HEK293 (cell line): ENCODE measurements at regions not wholly inside any gene's neighbourhood (a gene's known extent, or its start where the extent isn't known, plus 50 kb on each side); places are given as distances from the start of the nearest gene placed in this dataset.

Experiments
- CTCF ChIA-PET: fragments of 350-600 bp; formaldehyde crosslinking; extraction: SDS; loops from one replicate; lab custom pipeline; 2021; ENCODE audit warnings: antibody characterized with exemption; lab: Yijun Ruan, JAX
- POLR2A ChIA-PET: fragments of 300-600 bp; formaldehyde crosslinking; extraction: SDS; loops from one replicate; lab custom pipeline; 2020; ENCODE audit warnings: antibody characterized with exemption, inconsistent platforms; lab: Yijun Ruan, JAX
- H3K27ac ChIP-seq: fragments of 200-500 bp; sonication (Bioruptor generic); 2 replicates; pipeline ENCODE4 v1.5.1; 2014; ENCODE audit warnings: low read depth, low read length, control low read depth, inconsistent platforms; ENCODE audit errors: extremely low read depth
- H3K36me3 ChIP-seq, 2 experiments: fragments of 200-500 bp in 1 of 2; sonication (Bioruptor generic) in 1 of 2; 1 replicate in 1 of 2; 2 replicates in 1 of 2; pipeline ENCODE4 v1.5.1; 2014 to 2017; ENCODE audit warnings: inconsistent platforms in 2 of 2, low read length in 2 of 2; ENCODE audit not compliant: control insufficient read depth in 2 of 2, insufficient read depth in 1 of 2
- H3K4me1 ChIP-seq: fragments of 200-500 bp; sonication (Bioruptor generic); 2 replicates; pipeline ENCODE4 v1.5.1; 2014; ENCODE audit warnings: mild to moderate bottlenecking, low read length, inconsistent platforms; ENCODE audit not compliant: control insufficient read depth, insufficient read depth
- H3K4me3 ChIP-seq: 2 replicates; pipeline ENCODE4 v1.5.1; 2011; ENCODE audit warnings: low read depth, mild to moderate bottlenecking, control low read depth, low read length, moderate library complexity
- H3K9me3 ChIP-seq: fragments of 200-500 bp; sonication (Bioruptor generic); 2 replicates; pipeline ENCODE4 v1.5.1; 2014; ENCODE audit warnings: low read depth, low read length, inconsistent platforms; ENCODE audit not compliant: control insufficient read depth, insufficient read depth
- MZF1 ChIP-seq: fragments of 450-650 bp; formaldehyde crosslinking; IDR thresholded peaks from 2 replicates; pipeline ENCODE4 v1.5.1; 2017; ENCODE audit warnings: missing biosample characterization, missing genetic modification characterization, borderline replicate concordance
- PRDM2 ChIP-seq: fragments of 450-650 bp; formaldehyde crosslinking; IDR thresholded peaks from 2 replicates; pipeline ENCODE4 v1.5.1; 2016; ENCODE audit warnings: missing biosample characterization, missing genetic modification characterization, borderline replicate concordance
- PRDM6 ChIP-seq: fragments of 450-650 bp; formaldehyde crosslinking; IDR thresholded peaks from 2 replicates; pipeline ENCODE4 v1.5.1; 2017; ENCODE audit warnings: missing biosample characterization, missing genetic modification characterization
- SALL2 ChIP-seq: fragments of 450-650 bp; formaldehyde crosslinking; IDR thresholded peaks from 2 replicates; pipeline ENCODE4 v1.5.0; 2017; ENCODE audit warnings: missing biosample characterization, mild to moderate bottlenecking, missing genetic modification characterization, borderline replicate concordance
- ZBTB1 ChIP-seq: fragments of 450-650 bp; formaldehyde crosslinking; IDR thresholded peaks from 2 replicates; pipeline ENCODE4 v1.5.1; 2016; ENCODE audit warnings: missing biosample characterization, missing genetic modification characterization
- ZNF121 ChIP-seq: fragments of 450-650 bp; formaldehyde crosslinking; IDR thresholded peaks from 2 replicates; pipeline ENCODE4 v1.5.1; 2016; ENCODE audit warnings: missing biosample characterization, missing genetic modification characterization
- ZNF280D ChIP-seq: fragments of 450-650 bp; formaldehyde crosslinking; IDR thresholded peaks from 2 replicates; pipeline ENCODE4 v1.5.1; 2016; ENCODE audit warnings: missing biosample characterization, missing genetic modification characterization
- ZNF302 ChIP-seq: fragments of 450-650 bp; formaldehyde crosslinking; IDR thresholded peaks from 2 replicates; pipeline ENCODE4 v1.5.1; 2016; ENCODE audit warnings: missing biosample characterization, missing genetic modification characterization, low read depth
- ZNF426 ChIP-seq: fragments of 450-650 bp; formaldehyde crosslinking; IDR thresholded peaks from 2 replicates; pipeline ENCODE4 v1.5.1; 2017; ENCODE audit warnings: missing biosample characterization, missing genetic modification characterization, mild to moderate bottlenecking, inconsistent platforms, moderate library complexity
- ZNF561 ChIP-seq: fragments of 450-650 bp; IDR thresholded peaks from 2 replicates; pipeline ENCODE4 v1.5.1; 2018; ENCODE audit warnings: missing biosample characterization, missing genetic modification characterization, borderline replicate concordance
- ZNF626 ChIP-seq: fragments of 450-650 bp; sonication (Bioruptor Pico); formaldehyde crosslinking; IDR thresholded peaks from 2 replicates; pipeline ENCODE4 v1.5.1; 2018; ENCODE audit warnings: missing biosample characterization, missing genetic modification characterization, inconsistent platforms
- ZNF704 ChIP-seq: fragments of 450-650 bp; formaldehyde crosslinking; IDR thresholded peaks from 2 replicates; pipeline ENCODE4 v1.5.1; 2016; ENCODE audit warnings: missing biosample characterization, missing genetic modification characterization
- TF ChIP-seq, protein P1 (sequence below): fragments of 450-650 bp; formaldehyde crosslinking; IDR thresholded peaks from 2 replicates; pipeline ENCODE4 v1.5.1; 2016; ENCODE audit warnings: missing biosample characterization, missing genetic modification characterization

DNA sequence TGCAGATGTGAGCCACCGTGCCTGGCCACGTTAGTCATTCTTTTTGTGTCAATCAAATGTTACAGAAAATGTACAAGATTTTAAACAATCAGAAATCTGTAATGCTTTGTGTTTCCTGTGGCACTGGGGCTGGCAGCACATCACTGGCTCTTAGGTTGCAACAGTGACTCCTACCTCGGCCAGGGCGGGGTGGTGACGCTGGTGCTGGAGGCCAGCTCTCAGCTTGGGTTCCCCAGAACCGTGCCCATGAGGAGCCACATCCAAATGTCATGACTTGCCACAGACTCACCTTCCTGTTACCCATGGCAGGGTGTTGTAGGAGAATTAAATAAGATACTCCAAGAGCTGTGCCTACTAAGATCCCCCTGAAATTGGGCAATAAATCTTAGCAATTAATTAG is 161.7 kb downstream of the TEX29 start:
- CTCF ChIA-PET: interaction anchor here (0.7 kb wide), 1 partner anchor 27 kb away, joined by 3 read pairs; no protein-coding TSS in a partner anchor
- TF ChIP-seq, protein P1, sequence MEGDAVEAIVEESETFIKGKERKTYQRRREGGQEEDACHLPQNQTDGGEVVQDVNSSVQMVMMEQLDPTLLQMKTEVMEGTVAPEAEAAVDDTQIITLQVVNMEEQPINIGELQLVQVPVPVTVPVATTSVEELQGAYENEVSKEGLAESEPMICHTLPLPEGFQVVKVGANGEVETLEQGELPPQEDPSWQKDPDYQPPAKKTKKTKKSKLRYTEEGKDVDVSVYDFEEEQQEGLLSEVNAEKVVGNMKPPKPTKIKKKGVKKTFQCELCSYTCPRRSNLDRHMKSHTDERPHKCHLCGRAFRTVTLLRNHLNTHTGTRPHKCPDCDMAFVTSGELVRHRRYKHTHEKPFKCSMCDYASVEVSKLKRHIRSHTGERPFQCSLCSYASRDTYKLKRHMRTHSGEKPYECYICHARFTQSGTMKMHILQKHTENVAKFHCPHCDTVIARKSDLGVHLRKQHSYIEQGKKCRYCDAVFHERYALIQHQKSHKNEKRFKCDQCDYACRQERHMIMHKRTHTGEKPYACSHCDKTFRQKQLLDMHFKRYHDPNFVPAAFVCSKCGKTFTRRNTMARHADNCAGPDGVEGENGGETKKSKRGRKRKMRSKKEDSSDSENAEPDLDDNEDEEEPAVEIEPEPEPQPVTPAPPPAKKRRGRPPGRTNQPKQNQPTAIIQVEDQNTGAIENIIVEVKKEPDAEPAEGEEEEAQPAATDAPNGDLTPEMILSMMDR (tag by site-specific recombination): no peak
- TF ChIP-seq SALL2 (no peak), PRDM6 (tag by site-specific recombination) (no peak), ZNF121 (tag by site-specific recombination) (no peak)
- Histone ChIP-seq H3K36me3 (no peaks in the 10 kb centered on the region), H3K9me3 (no peaks in the 10 kb centered on the region), H3K4me1 (no peaks in the 10 kb centered on the region), H3K4me3 (no peak overlapping the region), H3K27ac (no peak overlapping the region)
- POLR2A ChIA-PET: no interaction called here

- H3K4me3 ChIP-seq: no peak overlapping the region
- no peaks in the 10 kb centered on the region for H3K36me3 ChIP-seq
- POLR2A ChIA-PET: no interaction called here
- no peaks in the 10 kb centered on the region for H3K4me1 ChIP-seq
- no peak for TF ChIP-seq ZNF561 (tag by site-specific recombination)
- TF ChIP-seq ZNF280D: no peak
- TF ChIP-seq MZF1 (tag by site-specific recombination): no peak
- TF ChIP-seq ZNF426 (tag by site-specific recombination): no peak
- no peak for TF ChIP-seq ZNF704
- TF ChIP-seq PRDM2 (tag by site-specific recombination): no peak
- TF ChIP-seq ZNF626 (tag by site-specific recombination): no peak
- TF ChIP-seq ZBTB1: no peak
- TF ChIP-seq ZNF302 (tag by site-specific recombination): no peak
- TF ChIP-seq PRDM6 (tag by site-specific recombination): no peak
- TF ChIP-seq, all 188 proteins: peak for 0
- no peaks in the 10 kb centered on the region for H3K9me3 ChIP-seq
- CTCF ChIA-PET: interaction anchor here (0.7 kb wide), 1 partner anchor 1027 kb away, joined by 3 read pairs; no protein-coding TSS in a partner anchor
- H3K27ac ChIP-seq: no peak overlapping the region
Observed at GRCh38 chr13:111482806-111483620, 162.6 kb downstream of the TEX29 start.
